ENCODE measurements at regions not wholly inside any gene's neighbourhood (a gene's known extent, or its start where the extent isn't known, plus 50 kb on each side); places are given as distances from the start of the nearest gene placed in this dataset.

DNA sequence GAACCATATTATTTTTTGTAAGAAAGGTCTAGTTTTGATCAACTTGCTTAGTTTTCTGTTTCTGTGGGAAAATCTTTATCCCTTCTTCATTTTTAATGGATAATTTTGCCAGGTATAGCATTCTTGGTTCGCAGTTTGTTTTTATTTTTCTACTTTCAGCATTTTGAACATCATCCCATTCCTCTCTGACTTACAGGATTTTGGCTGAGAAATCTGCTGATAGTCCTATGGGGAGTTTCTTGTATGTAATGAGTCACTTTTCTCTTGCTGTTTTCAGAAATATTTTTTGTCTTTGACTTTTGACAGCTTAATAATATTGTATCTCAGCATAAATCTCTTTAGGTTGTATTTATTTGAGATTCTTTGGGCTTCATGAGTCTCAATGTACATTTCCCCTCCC is 389.1 kb downstream of the PBX1 start:
- TF ChIP-seq, protein P1, sequence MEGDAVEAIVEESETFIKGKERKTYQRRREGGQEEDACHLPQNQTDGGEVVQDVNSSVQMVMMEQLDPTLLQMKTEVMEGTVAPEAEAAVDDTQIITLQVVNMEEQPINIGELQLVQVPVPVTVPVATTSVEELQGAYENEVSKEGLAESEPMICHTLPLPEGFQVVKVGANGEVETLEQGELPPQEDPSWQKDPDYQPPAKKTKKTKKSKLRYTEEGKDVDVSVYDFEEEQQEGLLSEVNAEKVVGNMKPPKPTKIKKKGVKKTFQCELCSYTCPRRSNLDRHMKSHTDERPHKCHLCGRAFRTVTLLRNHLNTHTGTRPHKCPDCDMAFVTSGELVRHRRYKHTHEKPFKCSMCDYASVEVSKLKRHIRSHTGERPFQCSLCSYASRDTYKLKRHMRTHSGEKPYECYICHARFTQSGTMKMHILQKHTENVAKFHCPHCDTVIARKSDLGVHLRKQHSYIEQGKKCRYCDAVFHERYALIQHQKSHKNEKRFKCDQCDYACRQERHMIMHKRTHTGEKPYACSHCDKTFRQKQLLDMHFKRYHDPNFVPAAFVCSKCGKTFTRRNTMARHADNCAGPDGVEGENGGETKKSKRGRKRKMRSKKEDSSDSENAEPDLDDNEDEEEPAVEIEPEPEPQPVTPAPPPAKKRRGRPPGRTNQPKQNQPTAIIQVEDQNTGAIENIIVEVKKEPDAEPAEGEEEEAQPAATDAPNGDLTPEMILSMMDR (IDR thresholded peaks at IDR 0.05; ENCODE audit: insufficient read depth, low read length, poor library complexity, severe bottlenecking) = no peak
- no peak for DNase-seq (ENCODE audit: extremely low read depth, insufficient read length)
- Histone ChIP-seq H3K27me3 (replicated peaks; ENCODE audit: control insufficient read depth, insufficient read depth, low read length) (no peaks in the 10 kb centered on the region), H3K4me3 (replicated peaks; ENCODE audit: low read depth, low read length) (no peak overlapping the region), H3K36me3 (ENCODE audit: control insufficient read depth, insufficient read depth, low read length) (no peaks in the 10 kb centered on the region)

DNA sequence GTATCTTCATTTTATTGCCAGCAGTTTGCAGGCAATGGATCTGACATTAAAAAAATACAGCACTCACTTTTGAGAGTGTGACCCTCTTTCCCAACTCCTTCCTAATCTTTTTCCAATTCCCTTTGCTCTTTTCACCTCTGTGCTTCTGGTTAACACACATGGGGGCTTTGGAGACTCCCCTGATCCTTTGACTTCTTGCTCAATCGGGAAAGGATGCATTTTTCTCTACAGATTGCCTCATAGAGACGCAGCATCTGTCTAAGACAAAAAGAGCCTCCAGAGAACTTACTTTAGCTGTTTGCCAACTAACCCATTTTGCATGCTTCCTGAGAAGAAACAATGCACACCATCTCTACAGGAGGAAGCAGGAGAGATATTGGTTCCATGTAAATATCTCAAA is 378.3 kb downstream of the PBX1 start:
- Histone ChIP-seq H3K4me3 (replicated peaks; ENCODE audit: low read depth, low read length) (no peak overlapping the region), H3K36me3 (ENCODE audit: control insufficient read depth, insufficient read depth, low read length) (no peaks in the 10 kb centered on the region), H3K27me3 (replicated peaks; ENCODE audit: control insufficient read depth, insufficient read depth, low read length) (no peaks in the 10 kb centered on the region)
- no peak for DNase-seq (ENCODE audit: extremely low read depth, insufficient read length)
- TF ChIP-seq, protein P1 (IDR thresholded peaks at IDR 0.05; ENCODE audit: insufficient read depth, low read length, poor library complexity, severe bottlenecking) = no peak

DNA sequence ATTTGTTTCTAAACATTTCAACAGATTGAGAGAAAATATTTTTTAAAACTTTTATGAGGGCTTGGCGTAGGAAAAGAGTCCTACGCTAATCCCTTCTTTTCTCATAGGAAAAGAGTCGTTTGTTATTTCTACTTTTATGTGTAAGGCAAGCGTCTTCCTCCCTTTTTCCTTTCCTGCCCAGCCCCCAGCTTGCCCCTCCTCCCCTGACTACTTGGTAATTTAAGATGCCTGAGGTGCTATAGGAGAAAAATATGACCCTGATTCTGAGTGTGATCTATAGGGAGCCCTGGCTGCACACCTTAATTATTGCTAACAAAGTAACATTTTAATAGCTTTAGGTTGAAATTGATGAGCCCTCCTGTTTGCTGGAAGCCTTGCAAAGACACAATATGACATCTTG is 373.6 kb downstream of the PBX1 start:
- H3K27me3 ChIP-seq (replicated peaks; ENCODE audit: control insufficient read depth, insufficient read depth, low read length) = no peaks in the 10 kb centered on the region
- DNase-seq (ENCODE audit: extremely low read depth, insufficient read length) = no peak

DNA sequence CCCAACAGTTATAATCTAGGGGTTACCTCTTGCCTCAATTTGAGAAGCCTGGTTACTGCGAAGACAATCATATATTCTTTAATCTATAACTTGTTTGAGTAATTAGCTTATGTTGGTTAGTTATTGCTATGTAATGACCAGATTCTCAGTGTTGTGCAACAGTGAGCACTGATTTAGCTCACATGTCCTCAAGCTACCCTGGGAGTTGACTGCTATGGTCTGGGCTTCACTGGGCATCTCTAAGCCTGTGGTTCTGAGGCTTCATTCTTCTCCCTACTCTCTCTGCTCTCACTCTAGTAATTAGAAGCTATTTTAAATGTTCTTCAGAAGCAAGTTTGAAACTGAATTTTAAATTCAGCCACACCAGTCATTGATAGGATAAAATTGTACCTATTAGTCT is 371.8 kb downstream of the PBX1 start:
- H3K4me3 ChIP-seq (replicated peaks; ENCODE audit: low read depth, low read length) = no peak overlapping the region
- no peak for DNase-seq (ENCODE audit: extremely low read depth, insufficient read length)
- TF ChIP-seq, protein P1 (IDR thresholded peaks at IDR 0.05; ENCODE audit: insufficient read depth, low read length, poor library complexity, severe bottlenecking) = no peak
- H3K27me3 ChIP-seq (replicated peaks; ENCODE audit: control insufficient read depth, insufficient read depth, low read length) = no peaks in the 10 kb centered on the region; the same call in 1 of the 2 replicates
- H3K36me3 ChIP-seq (ENCODE audit: control insufficient read depth, insufficient read depth, low read length) = no peaks in the 10 kb centered on the region

More for the DNA sequence above, 373.6 kb downstream of the PBX1 start:
- TF ChIP-seq, protein P1 (IDR thresholded peaks at IDR 0.05; ENCODE audit: insufficient read depth, low read length, poor library complexity, severe bottlenecking) = no peak
- H3K4me3 ChIP-seq (replicated peaks; ENCODE audit: low read depth, low read length) = no peak overlapping the region
- H3K36me3 ChIP-seq (ENCODE audit: control insufficient read depth, insufficient read depth, low read length) = no peaks in the 10 kb centered on the region

DNA sequence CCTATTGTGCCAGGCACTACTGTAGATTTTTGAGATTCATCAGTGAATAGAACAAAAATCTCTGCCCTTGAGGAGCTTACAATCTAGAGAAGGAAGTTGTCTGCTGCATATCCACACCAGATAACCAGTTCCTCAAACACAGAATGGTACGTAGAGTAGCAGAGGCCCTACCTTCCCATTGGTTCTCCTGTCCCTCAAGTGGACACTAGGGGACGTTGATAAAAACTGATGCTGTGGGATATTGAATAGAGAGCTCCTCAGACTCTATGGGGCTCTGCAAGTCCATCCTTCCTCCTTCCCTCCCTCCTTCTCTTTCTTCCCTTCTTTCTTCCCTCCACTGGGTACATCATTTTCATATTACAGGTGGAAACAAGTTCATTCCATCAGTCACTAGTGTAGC is 371.3 kb downstream of the PBX1 start:
- Histone ChIP-seq H3K4me3 (replicated peaks; ENCODE audit: low read depth, low read length) (no peak overlapping the region), H3K27me3 (replicated peaks; ENCODE audit: control insufficient read depth, insufficient read depth, low read length) (no peaks in the 10 kb centered on the region; the same call in 1 of the 2 replicates), H3K36me3 (ENCODE audit: control insufficient read depth, insufficient read depth, low read length) (no peaks in the 10 kb centered on the region)
- TF ChIP-seq, protein P1 (IDR thresholded peaks at IDR 0.05; ENCODE audit: insufficient read depth, low read length, poor library complexity, severe bottlenecking) = no peak
- DNase-seq (ENCODE audit: extremely low read depth, insufficient read length) = no peak

DNA sequence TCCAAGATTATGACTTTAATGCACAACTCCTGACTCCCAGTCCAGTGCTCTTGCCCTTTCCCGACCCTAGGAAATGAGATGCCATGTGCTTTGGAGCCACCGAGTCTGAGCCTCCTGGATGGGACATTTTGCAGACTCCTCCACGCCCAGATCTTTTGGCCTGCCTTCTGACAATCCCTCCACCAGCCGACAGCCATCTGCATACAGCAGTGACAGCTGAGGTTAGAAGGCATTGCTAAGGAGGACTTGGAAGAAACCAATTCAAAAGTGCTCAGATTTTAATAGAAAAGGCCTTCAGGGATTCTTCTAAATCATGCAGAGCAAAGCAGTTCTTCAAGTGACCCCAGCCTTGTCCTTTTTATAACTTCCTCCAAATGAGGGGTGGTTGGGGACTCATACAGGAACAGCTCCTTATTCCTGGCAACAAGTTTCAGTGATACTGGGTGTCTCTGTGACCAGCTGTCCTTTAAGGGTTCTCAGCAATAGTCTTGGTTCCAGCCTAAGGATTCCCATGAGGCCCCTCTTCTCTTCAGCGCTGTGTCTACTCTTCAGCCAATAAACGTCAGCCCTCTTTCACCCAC is 369.3 kb downstream of the PBX1 start:
- no peaks in the 10 kb centered on the region for H3K36me3 ChIP-seq (ENCODE audit: control insufficient read depth, insufficient read depth, low read length)
- no peak overlapping the region for H3K4me3 ChIP-seq (replicated peaks; ENCODE audit: low read depth, low read length)
- no peaks in the 10 kb centered on the region; the same call in 1 of the 2 replicates for H3K27me3 ChIP-seq (replicated peaks; ENCODE audit: control insufficient read depth, insufficient read depth, low read length)
- no peak for DNase-seq (ENCODE audit: extremely low read depth, insufficient read length)
- TF ChIP-seq, protein P1 (IDR thresholded peaks at IDR 0.05; ENCODE audit: insufficient read depth, low read length, poor library complexity, severe bottlenecking) = no peak

Data from GM06990 (cell line).